Urinary bladder (tissue), 3 donors: ENCODE measurements at regions not wholly inside any gene's neighbourhood (a gene's known extent, or its start where the extent isn't known, plus 50 kb on each side); places are given as distances from the start of the nearest gene placed in this dataset.
A peak's percentile ranks its signal among the peaks of the same experiment; 100 is the strongest.

ENCODE experiments used
- DNase-seq: peaks from one replicate; pipeline ENCODE4 v3.0.0-alpha.2; 2015; ENCODE audit errors: extremely low spot score
- H3K27ac ChIP-seq: one replicate; pipeline ENCODE4 v1.5.1; 2013; ENCODE audit warnings: low read depth, mild to moderate bottlenecking, moderate library complexity
- H3K36me3 ChIP-seq: one replicate; pipeline ENCODE4 v1.6.1; 2013; ENCODE audit warnings: mild to moderate bottlenecking, moderate library complexity; ENCODE audit not compliant: insufficient read depth
- H3K4me1 ChIP-seq: one replicate; pipeline ENCODE4 v1.6.1; 2013; ENCODE audit warnings: mild to moderate bottlenecking, moderate library complexity; ENCODE audit not compliant: insufficient read depth
- H3K4me3 ChIP-seq: one replicate; pipeline ENCODE4 v1.5.1; 2013; ENCODE audit warnings: low read depth, low read length
- WGBS: extraction: QIAGEN DNeasy Blood & Tissue Kit; methylation state at CpG from one replicate; pipeline ENCODE4 v1.1.7; 2013; 5-methylcytosine and 5-hydroxymethylcytosine counted together
- donor health status: healthy with polysubstance abuse.
- donor health status: healthy.

- DNase-seq = no peak
- H3K36me3 ChIP-seq = no peaks in the 10 kb centered on the region
- H3K4me1 ChIP-seq = no peaks in the 10 kb centered on the region
- WGBS = 92% methylated on average over 7 of the region's 7 CpGs
- H3K4me3 ChIP-seq = no peak overlapping the region
- no peak overlapping the region for H3K27ac ChIP-seq
Observed at GRCh38 chr9:78669591-78669990, 372.7 kb downstream of the PSAT1 start.

- DNase-seq = no peak
- no peak overlapping the region for H3K27ac ChIP-seq
- H3K4me3 ChIP-seq = no peak overlapping the region
- H3K36me3 ChIP-seq = no peaks in the 10 kb centered on the region
- WGBS = 33% methylated on average over 3 of the region's 3 CpGs
- H3K4me1 ChIP-seq = no peaks in the 10 kb centered on the region
Observed at GRCh38 chr9:78671785-78672184, 374.9 kb downstream of the PSAT1 start.

- Histone ChIP-seq H3K4me1 (no peaks in the 10 kb centered on the region), H3K36me3 (no peaks in the 10 kb centered on the region), H3K27ac (no peak overlapping the region), H3K4me3 (no peak overlapping the region)
- DNase-seq = no peak
- WGBS = 94% methylated on average over 2 of the region's 2 CpGs
Observed at GRCh38 chr9:78674874-78675273, 377.9 kb downstream of the PSAT1 start.

GRCh38 chr9:78676009-78676408 is 379.1 kb downstream of the PSAT1 start:
- DNase-seq = no peak

GRCh38 chr9:78676623-78677022 is 379.7 kb downstream of the PSAT1 start:
- Histone ChIP-seq H3K27ac (no peak overlapping the region), H3K4me3 (no peak overlapping the region), H3K4me1 (no peaks in the 10 kb centered on the region), H3K36me3 (no peaks in the 10 kb centered on the region)
- no peak for DNase-seq

More at GRCh38 chr9:78676009-78676408, 379.1 kb downstream of the PSAT1 start:
- Histone ChIP-seq H3K36me3 (no peaks in the 10 kb centered on the region), H3K27ac (no peak overlapping the region), H3K4me1 (no peaks in the 10 kb centered on the region), H3K4me3 (no peak overlapping the region)
- WGBS = 75% methylated on average over 2 of the region's 2 CpGs

GRCh38 chr9:78677326-78677725 is 380.4 kb downstream of the PSAT1 start:
- H3K27ac ChIP-seq = no peak overlapping the region
- 81% methylated on average over 2 of the region's 2 CpGs for WGBS
- no peak for DNase-seq
- H3K4me1 ChIP-seq = no peaks in the 10 kb centered on the region
- no peak overlapping the region for H3K4me3 ChIP-seq
- no peaks in the 10 kb centered on the region for H3K36me3 ChIP-seq

GRCh38 chr9:78678877-78679276 is 382.0 kb downstream of the PSAT1 start:
- DNase-seq = no peak
- no peak overlapping the region for H3K4me3 ChIP-seq
- no peaks in the 10 kb centered on the region for H3K36me3 ChIP-seq
- H3K27ac ChIP-seq = no peak overlapping the region
- 77% methylated on average over 5 of the region's 5 CpGs for WGBS
- H3K4me1 ChIP-seq = no peaks in the 10 kb centered on the region

GRCh38 chr9:78680196-78680595 is 383.3 kb downstream of the PSAT1 start:
- Histone ChIP-seq H3K4me1 (no peaks in the 10 kb centered on the region), H3K27ac (no peak overlapping the region), H3K36me3 (no peaks in the 10 kb centered on the region), H3K4me3 (no peak overlapping the region)
- no peak for DNase-seq
- 94% methylated on average over 3 of the region's 3 CpGs for WGBS

GRCh38 chr9:78682216-78682615 is 385.3 kb downstream of the PSAT1 start:
- no peak overlapping the region for H3K4me3 ChIP-seq
- no peak overlapping the region for H3K27ac ChIP-seq
- H3K36me3 ChIP-seq = no peaks in the 10 kb centered on the region
- 27% methylated on average over 5 of the region's 5 CpGs for WGBS
- DNase-seq = peak; percentile 25
- no peaks in the 10 kb centered on the region for H3K4me1 ChIP-seq

GRCh38 chr9:78685471-78685870 is 388.5 kb downstream of the PSAT1 start:
- WGBS = 96% methylated on average over 1 of the region's 1 CpG
- no peaks in the 10 kb centered on the region for H3K4me1 ChIP-seq
- no peak overlapping the region for H3K4me3 ChIP-seq
- H3K36me3 ChIP-seq = no peaks in the 10 kb centered on the region
- DNase-seq = no peak
- no peak overlapping the region for H3K27ac ChIP-seq

GRCh38 chr9:78688796-78689195 is 391.9 kb downstream of the PSAT1 start:
- no peak for DNase-seq
- no peak overlapping the region for H3K4me3 ChIP-seq
- H3K4me1 ChIP-seq = no peaks in the 10 kb centered on the region
- no peak overlapping the region for H3K27ac ChIP-seq
- no peaks in the 10 kb centered on the region for H3K36me3 ChIP-seq
- 65% methylated on average over 1 of the region's 1 CpG for WGBS

GRCh38 chr9:78691542-78691941 is 394.6 kb downstream of the PSAT1 start:
- no peaks in the 10 kb centered on the region for H3K36me3 ChIP-seq
- H3K4me3 ChIP-seq = no peak overlapping the region
- no peak for DNase-seq
- 88% methylated on average over 2 of the region's 2 CpGs for WGBS
- no peak overlapping the region for H3K27ac ChIP-seq
- no peaks in the 10 kb centered on the region for H3K4me1 ChIP-seq

GRCh38 chr9:78692871-78693270 is 395.9 kb downstream of the PSAT1 start:
- WGBS = 64% methylated on average over 3 of the region's 3 CpGs
- H3K4me3 ChIP-seq = no peak overlapping the region
- H3K27ac ChIP-seq = no peak overlapping the region
- DNase-seq = no peak
- H3K36me3 ChIP-seq = no peaks in the 10 kb centered on the region
- no peaks in the 10 kb centered on the region for H3K4me1 ChIP-seq

GRCh38 chr9:78694974-78695373 is 398.0 kb downstream of the PSAT1 start:
- Histone ChIP-seq H3K4me1 (no peaks in the 10 kb centered on the region), H3K4me3 (no peak overlapping the region), H3K36me3 (no peaks in the 10 kb centered on the region), H3K27ac (no peak overlapping the region)
- 68% methylated on average over 7 of the region's 7 CpGs for WGBS
- DNase-seq = no peak

- H3K4me1 ChIP-seq = no peaks in the 10 kb centered on the region
- 56% methylated on average over 5 of the region's 5 CpGs for WGBS
- no peak overlapping the region for H3K4me3 ChIP-seq
- H3K36me3 ChIP-seq = no peaks in the 10 kb centered on the region
- DNase-seq = no peak
- H3K27ac ChIP-seq = no peak overlapping the region
Observed at GRCh38 chr9:78695519-78695918, 398.6 kb downstream of the PSAT1 start.
